Left colon (tissue), 2 donors: ENCODE measurements at regions not wholly inside any gene's neighbourhood (a gene's known extent, or its start where the extent isn't known, plus 50 kb on each side); places are given as distances from the start of the nearest gene placed in this dataset.
A peak's percentile ranks its signal among the peaks of the same experiment; 100 is the strongest.
"Not testable (repeated sequence)": the region's sequence is repeated elsewhere in the genome, so short reads cannot be mapped to it uniquely, and the experiment has no call there.

ENCODE experiments used
- ATAC-seq: fragments of 200-7000 bp; cut with Tn5 transposase; one replicate; pipeline ENCODE4 v1.9.1; 2020; ENCODE audit warnings: mild to moderate bottlenecking, moderate library complexity
- DNase-seq, 2 donors: peaks; one replicate each; pipeline ENCODE4 v3.0.0-alpha.2; 2020
- intact Hi-C, 2 donors: fragments of 100-400 bp; cut with DNase I in 1 of 2; cut with micrococcal nuclease in 1 of 2; formaldehyde crosslinking; loops; one replicate each; pipeline versions ENCODE4 v1.11.2 to v1.14.0; 2022; cut with DNase I, micrococcal nuclease
- donor health status: DM: no; HTN: no; CAD: no.
- donor health status: DM: yes; HTN: yes; CAD: no.

DNA sequence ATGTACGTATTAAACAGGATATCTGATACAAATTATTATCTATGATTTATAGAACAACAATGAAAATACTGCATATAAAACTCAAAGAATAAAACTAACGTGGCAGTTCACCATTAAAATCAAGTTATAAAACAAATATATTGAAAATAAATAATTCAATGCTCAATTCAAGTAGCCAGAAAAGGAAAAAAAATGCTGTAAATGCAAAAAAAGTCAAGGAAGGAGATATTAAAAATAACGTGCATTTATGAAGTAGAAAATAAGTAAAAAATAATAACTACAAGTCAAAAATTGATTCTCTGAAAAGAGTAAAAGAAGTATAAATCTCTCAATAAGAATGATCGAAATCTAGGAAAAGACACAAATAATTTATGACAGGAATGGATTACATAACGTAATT lies 460.5 kb upstream of the CD180 start:
- intact Hi-C loops = no loop called here
- no peak for DNase-seq
- no peak for ATAC-seq

DNA sequence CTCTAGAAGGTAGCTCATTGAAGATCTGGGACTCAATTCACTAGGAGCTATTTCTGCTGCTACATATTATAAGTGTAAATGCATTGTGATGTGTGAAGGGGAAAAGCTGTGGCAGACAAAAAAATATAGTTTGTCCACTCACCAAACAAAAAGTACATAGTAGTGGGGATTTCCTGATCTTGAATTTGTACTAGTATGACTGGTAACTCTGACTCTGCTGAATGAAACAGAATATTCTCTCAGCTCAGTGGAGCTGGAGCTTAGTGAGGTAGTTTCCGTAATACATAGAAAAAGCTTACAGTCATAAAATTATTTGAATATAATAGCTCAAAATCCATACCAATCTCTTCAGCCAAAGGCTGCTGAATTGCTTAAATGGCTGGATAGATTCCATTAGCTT lies 455.6 kb upstream of the CD180 start:
- no peak for ATAC-seq
- intact Hi-C loops = no loop called here

DNA sequence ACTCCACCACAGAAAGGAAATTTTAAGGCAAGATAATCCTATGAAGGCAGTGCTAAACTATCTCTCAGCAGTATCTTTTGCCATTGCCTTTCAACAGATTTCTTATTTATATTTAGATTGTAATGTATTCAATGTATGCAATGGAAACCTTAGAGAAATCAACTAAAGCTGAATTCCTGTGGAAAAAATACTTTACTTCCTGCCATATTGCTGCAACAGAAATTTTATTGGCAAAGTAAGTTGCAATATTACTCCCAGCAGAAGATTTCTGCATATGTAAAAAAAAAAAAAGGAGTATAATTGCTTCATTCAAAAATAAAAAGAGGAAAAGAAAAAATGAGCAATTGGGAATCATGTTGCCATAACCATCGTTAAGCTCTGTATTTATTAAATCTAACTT lies 454.6 kb upstream of the CD180 start:
- intact Hi-C loops = no loop called here
- no peak for ATAC-seq
- no peak for DNase-seq

More for the DNA sequence above, 455.6 kb upstream of the CD180 start:
- no peak for DNase-seq

DNA sequence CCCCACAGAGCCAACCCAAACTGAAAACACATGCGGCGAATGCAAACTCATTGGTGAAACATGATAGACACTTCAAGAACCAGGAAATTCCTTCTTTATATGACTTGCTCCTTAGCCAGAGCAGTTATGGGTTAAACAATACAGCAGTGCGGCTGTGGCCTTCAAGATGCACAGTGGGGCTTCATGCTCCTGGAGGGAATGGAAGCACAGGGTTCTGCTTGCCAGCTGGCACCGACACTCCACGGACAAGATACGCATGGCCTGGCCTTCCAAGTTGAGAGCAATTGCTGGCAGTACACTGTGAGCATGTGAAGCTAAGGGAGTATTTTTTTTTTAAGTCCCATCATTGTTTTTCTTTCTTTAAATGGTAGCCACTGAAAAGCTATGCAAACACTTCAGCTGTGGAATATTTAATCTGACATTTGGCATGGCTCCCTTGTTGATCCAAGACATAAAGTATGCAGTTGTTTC lies 451.6 kb upstream of the CD180 start:
- ATAC-seq (peak; percentile 70), DNase-seq (peak; percentile 35 to 83)
- intact Hi-C loops = no loop called here

DNA sequence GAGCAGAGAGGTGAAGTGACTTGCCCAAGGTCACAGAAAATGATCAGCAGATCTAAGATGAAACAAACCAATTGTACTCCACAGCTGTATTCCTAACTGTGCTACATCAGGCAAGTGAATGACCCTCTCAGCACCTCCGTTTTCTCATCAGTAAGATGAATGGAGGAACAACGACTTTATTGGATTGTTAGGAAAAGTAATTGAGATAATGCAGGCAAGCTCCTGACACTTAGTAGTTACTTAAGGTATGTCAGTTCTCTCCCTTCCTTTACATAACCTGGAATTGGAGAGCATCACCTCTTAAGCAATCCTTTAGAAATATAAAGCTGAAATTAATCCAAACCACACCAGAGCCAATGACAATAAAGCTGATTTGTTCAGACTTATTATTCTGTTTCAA lies 451.2 kb upstream of the CD180 start:
- DNase-seq (no peak), ATAC-seq (no peak)
- intact Hi-C loops = no loop called here

DNA sequence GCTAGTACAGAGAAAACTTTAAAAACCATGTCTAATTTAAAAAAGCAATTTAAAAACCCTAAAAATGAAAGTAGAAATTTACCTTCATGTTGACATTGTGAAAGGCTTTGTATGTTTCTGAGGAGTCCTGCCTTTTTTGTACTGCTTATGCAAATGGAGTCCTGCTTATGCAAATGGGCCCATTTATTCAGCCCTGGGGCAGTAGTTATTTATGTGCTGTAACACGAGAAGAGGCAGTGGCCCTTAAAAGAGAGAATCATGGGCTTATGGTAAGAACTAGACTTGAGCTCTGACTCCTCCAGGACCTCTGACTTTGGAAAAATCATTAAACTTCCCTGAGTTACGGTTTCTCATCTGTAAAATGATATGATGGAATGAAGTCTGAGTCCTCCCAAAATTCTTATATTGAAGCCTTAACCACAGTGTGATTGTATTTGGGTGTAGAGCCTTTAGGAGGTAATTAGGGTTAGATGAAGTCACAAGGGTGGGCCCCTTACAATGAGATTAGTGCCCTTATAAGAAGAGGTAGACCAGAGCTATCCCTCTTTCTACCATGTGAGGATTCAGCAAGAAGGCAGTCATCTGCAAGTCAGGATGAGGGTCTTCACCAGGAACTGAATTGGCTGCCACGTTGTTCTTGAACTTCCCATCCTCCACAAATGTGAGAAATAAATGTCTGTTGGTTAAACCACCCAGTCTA lies 447.8 kb upstream of the CD180 start:
- ATAC-seq (no peak), DNase-seq (no peak)
- intact Hi-C loops = no loop called here

DNA sequence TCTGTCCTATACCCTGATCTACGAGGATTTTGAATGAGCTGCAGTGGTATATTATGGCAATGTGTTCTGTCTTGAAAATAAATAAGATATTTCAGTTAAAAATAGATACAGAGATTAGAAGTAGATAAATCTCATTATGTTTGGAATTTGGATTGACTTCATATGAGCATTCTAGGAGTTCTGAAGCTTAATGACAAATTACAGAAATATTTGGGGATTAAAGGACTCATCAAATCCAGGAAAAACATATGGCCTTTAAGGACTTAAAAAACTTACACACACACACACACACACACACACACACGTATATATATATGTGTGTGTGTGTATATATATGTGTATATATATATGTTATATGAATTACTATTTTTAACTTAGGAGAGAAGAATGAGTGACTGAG lies 446.9 kb upstream of the CD180 start:
- DNase-seq (no peak), ATAC-seq (no peak)
- intact Hi-C loops = no loop called here

DNA sequence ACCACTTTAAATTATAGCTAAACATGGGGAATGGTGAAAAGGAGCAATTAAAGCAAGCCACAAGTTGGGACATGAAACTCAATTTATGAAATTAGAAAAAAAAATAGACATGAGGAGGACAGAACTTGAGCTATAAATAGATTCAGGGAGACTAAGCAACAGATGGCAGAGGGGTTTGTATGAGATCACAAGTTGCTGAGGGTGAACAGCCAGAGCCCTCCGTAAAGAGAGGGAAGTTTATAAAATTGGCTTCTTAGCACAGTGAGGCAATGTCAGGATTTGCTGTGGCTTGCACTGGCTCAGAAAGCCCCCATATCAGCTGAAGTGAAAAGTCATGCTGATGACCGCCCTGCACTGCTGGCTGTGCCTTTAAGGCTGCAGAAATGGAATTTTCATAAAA lies 443.4 kb upstream of the CD180 start:
- intact Hi-C loops = no loop called here
- ATAC-seq = no peak
- no peak for DNase-seq

DNA sequence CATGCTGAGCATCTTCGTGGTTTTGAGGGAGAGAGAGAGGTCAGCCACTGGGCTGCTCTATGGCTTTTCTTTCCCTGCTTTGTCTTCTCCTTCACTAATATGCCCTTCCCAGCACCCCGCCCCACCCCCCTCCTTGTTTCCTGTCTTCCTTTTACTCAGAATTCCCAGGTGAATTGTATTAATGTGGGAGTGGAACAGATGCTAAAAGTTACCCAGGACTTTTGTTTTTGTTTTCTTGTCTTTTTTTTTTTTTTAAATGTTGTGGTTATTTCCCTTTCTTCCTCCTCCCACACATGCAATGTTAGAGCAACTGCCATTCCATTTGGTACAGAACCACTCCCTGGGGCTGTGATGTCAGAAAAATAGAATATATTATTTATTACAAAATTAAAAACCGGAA lies 442.7 kb upstream of the CD180 start:
- intact Hi-C loops = no loop called here
- no peak for DNase-seq
- no peak for ATAC-seq

DNA sequence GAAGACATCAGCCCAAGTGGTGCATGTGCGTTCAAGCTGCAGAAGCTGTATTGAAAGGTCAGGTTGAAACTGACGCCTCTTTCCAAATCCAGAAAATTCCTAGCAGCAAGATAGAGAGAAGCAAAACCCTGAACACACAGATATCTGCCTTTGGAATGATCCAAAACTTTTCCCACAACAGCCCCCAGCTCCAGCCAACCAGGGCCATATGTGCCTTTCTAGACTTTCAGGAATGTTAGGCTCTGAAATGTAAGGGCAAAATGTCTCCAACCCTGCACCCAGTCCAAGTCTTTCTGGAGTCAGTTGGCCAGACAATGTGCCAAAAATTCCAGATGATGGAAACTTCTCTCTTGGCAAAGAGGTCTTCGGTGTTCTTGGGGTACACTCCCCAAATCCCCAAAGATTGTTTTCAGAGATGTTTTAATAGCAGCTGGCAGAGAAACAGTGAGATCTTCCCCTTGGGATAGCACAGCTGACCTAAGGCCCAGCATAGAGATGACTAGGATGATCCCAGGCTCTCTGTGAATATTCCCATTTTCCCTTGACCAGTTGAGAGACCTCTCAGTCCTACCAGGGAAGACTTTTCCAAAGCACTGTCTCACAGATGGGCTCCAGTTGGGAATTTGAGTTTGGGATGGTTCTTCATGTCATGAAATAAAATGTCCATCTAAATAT lies 440.4 kb upstream of the CD180 start:
- intact Hi-C loops = no loop called here
- ATAC-seq (no peak), DNase-seq (no peak)

DNA sequence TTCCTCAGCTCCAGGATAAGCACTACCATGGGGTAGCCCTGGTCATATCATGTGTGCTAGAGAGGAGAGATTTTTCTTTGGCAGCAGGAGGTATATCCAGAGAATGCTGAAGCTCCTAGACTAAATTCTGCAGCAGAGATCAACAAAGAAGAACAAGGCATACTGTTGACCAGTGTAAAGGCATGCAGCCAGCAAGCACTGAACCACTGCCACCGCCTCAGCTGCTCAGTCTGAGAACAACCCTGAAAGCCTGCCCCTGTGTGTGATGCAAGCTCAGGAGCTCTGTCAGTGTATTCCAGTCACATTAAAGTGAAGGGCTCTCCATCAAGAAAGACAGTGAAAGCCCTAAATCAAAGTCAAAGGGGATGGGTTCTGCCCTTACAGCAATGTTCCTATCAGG lies 439.5 kb upstream of the CD180 start:
- intact Hi-C loops = no loop called here
- ATAC-seq = no peak
- peak in 1 of 2 donors; percentile 32 for DNase-seq

DNA sequence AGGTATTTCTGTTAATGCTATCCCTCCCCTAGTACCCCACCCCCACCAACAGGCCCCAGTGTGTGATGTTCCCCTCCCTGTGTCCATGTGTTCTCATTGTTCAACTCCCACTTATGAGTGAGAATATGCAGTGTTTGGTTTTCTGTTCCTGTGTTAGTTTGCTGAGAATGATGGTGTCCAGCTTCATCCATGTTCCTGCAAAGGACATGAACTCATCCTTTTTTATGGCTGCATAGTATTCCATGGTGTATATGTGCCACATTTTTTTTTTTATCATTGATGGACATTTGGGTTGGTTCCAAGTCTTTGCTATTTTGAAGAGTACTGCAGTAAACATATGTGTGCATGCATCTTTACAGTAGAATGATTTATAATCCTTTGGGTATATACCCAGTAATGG lies 430.5 kb upstream of the CD180 start:
- intact Hi-C loops, DNase-seq, ATAC-seq: not testable (repeated sequence)

DNA sequence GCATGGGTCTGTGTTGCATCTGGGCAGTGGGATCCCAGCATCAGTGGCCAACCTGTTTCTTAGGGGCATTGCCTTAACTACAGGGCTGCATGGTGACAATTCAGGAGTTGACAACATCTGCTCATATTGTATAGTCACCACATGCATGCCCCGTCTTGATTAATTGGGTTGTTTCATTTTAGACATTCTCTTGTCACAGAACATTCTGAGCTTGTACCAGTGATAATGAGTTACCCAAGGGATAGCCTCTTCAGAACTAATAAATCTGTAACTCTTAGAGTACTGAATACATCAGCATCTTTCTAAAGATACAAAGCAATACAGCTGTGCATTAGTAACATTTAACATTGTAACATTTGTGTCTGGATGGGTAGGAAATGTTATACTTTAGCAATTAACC lies 426.5 kb upstream of the CD180 start:
- intact Hi-C loops = no loop called here

DNA sequence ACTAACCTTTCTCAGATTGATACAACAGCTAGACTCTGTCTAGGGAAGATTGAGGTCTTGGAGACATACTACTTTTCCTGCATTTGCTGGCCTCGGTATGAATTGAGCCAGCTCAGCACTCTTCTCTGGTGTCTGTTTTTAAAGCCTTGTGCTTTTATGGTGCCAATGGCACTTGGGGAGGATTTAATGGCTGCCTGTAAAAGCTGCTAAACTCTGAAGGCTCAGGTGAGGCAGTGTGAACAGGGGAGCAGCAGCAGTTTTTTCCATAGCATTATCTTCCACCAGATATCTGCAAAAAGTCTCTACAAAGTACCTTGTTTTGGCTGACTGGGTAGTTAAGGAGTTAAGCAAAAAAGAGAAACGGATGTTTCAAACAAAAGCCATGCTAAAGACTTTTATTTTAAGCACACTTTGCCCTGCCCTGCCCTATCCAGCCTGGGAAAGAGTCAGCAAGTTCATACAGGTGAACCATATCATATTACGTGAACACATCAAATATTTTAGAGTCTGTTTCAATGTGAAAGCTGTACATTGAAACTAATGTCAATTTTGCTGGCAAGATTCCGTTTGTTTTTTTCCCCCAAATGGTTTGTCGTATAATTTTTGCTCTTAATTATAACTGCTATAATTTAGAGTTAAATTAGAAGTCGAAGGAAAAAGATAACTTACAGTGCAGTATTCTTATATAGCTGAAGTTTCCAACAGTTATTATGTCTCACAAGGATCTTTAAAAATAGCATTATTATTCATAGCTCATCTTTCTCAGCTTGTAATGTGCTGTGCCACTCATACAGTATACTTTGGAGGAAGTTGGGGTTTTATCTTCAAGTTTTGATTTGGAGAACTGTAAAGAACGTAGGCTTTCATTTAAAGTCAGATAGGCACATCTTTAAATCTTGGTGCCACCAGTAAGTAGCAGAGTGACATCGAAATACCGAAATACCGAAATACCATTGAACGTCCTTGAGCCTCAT lies 424.1 kb upstream of the CD180 start:
- intact Hi-C loops = no loop called here
- ATAC-seq (peak; percentile 91), DNase-seq (no peak)

More for the DNA sequence above, 426.5 kb upstream of the CD180 start:
- ATAC-seq = no peak
- DNase-seq = no peak

DNA sequence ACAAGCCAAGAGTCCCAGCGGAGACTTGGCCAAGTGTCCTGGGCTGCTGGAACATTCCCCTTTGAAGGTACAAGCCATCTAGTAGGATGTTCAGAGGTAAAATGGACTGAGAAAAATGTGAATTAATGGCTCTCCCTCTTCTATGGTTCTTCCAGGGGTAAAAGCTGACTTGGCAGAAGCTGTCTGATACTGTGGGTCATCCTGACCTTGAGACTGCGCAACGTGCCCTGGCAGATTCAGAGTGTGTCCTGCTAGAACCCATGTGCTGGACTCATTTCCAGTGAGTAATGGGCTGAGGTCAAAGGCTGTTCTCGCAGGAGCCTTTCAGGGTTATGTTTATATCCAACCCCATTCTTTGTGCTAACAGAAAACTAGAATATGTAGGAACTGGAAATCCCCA lies 423.0 kb upstream of the CD180 start:
- DNase-seq (no peak), ATAC-seq (no peak)
- intact Hi-C loops = no loop called here

DNA sequence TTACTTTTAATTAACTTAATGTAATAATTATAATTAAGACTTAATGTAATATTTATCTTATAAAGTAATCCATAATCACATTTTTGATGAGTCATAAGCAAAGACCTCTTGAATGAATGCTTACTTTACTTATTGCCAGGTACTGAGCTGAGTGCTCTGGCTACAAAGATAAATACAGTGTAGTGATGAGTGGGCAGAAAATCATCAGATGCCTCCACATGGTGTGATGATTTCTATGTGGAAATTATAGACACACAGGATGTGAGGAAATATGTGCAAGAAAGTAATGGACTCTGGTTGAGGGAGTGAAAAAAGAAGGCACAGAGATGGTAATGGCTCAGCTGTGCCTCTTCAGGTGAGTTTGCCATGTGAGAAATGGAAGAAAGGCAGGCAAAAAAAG lies 422.6 kb upstream of the CD180 start:
- intact Hi-C loops = no loop called here
- ATAC-seq = no peak
- DNase-seq = no peak

DNA sequence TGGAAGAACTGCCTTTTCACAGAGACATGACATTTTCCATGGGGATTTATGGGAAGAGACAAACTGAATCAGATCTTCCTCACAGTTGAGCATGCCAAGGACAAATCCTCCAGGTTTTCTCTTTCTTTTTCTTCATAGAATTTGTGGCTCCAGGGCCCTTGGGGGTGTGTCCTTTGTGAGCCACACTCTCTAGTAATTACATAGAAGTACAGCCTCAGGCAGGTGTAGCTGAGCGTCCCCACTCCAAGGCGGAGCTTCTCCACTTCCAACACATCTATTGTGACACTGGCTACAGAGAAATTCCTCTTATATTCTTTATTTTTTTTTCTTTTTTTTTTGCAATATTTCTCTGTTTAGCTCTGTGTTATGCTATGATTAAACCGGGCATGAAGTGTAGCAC lies 420.5 kb upstream of the CD180 start:
- intact Hi-C loops = no loop called here
- ATAC-seq (no peak), DNase-seq (no peak)

DNA sequence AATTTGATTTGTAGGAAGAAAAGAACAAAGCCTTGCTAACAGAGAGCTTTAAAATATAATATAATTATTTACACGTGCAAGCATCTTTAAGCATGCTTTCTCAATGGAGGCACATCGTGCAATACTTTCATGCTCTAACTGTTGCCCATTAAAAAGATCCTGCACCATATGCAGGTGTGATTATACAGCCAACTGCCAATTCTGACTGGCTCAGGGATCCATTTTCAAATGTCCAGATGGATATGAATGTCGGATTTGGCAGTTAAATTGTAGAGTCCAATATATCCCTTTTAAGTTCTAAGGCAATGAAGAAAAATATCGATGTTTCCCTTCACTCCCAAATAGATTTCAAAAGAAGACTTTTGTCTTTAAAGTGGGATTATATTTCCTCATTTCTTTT lies 416.4 kb upstream of the CD180 start:
- no peak for DNase-seq
- intact Hi-C loops = no loop called here

DNA sequence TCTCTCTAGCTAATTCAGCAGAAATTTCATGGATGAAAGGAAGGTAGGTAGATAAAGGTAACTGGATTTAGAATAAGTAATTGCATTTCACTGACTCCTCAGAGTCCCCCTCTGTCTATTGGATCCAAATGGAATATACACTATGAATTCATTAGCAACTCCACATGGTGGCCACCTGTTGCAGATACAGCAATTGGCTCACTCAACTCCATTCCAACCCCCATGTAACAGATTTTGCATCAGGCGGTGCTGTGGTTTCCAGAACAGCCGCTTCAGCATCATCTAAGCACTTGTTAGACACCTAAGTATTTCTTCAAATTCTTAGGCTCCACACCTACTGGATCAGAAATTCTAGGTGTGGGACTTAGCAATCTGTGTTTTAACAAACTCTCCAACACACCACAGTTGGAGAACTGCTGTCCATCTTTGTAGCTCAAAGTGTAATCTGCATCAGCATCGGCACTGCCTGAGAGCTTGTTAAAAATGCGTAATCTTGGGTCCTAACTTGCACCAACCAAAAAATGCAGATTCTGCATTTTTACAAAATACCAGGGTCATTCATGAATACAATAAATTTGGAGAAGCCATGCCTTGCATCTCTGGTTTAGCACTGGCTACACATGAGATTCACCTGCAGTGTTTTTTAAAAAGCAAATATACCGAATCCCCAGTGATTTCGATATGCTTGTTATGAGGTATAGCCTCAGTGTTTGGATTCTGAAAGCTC lies 413.8 kb upstream of the CD180 start:
- intact Hi-C loops = no loop called here
- DNase-seq = no peak
- no peak for ATAC-seq

More for the DNA sequence above, 416.4 kb upstream of the CD180 start:
- no peak for ATAC-seq
